IPS-20b (cell line): ENCODE measurements at regions not wholly inside any gene's neighbourhood (a gene's known extent, or its start where the extent isn't known, plus 50 kb on each side); places are given as distances from the start of the nearest gene placed in this dataset.

Experiments
- H3K27ac ChIP-seq: one replicate; pipeline ENCODE4 v1.5.1; 2013; ENCODE audit warnings: low read length
- H3K27me3 ChIP-seq: 2 replicates; pipeline ENCODE4 v1.6.1; 2013; ENCODE audit warnings: mild to moderate bottlenecking, low read length, inconsistent platforms; ENCODE audit not compliant: insufficient read depth
- H3K36me3 ChIP-seq: 2 replicates; pipeline ENCODE4 v1.6.1; 2013; ENCODE audit warnings: low read depth, mild to moderate bottlenecking, inconsistent platforms, low read length, moderate library complexity; ENCODE audit not compliant: insufficient read depth
- H3K4me1 ChIP-seq: 2 replicates; pipeline ENCODE4 v1.6.1; 2013; ENCODE audit warnings: mild to moderate bottlenecking, control low read depth, inconsistent platforms, low read length, moderate library complexity; ENCODE audit not compliant: insufficient read depth
- H3K4me3 ChIP-seq: 2 replicates; pipeline ENCODE4 v1.5.1; 2013; ENCODE audit warnings: mild to moderate bottlenecking, low read length, inconsistent platforms
- H3K9ac ChIP-seq: 2 replicates; pipeline ENCODE4 v1.6.1; 2013; ENCODE audit warnings: low read depth, mild to moderate bottlenecking, inconsistent platforms, low read length, moderate library complexity
- H3K9me3 ChIP-seq: 2 replicates; pipeline ENCODE4 v1.6.1; 2013; ENCODE audit warnings: mild to moderate bottlenecking, low read depth, low read length, inconsistent platforms; ENCODE audit not compliant: insufficient read depth

DNA sequence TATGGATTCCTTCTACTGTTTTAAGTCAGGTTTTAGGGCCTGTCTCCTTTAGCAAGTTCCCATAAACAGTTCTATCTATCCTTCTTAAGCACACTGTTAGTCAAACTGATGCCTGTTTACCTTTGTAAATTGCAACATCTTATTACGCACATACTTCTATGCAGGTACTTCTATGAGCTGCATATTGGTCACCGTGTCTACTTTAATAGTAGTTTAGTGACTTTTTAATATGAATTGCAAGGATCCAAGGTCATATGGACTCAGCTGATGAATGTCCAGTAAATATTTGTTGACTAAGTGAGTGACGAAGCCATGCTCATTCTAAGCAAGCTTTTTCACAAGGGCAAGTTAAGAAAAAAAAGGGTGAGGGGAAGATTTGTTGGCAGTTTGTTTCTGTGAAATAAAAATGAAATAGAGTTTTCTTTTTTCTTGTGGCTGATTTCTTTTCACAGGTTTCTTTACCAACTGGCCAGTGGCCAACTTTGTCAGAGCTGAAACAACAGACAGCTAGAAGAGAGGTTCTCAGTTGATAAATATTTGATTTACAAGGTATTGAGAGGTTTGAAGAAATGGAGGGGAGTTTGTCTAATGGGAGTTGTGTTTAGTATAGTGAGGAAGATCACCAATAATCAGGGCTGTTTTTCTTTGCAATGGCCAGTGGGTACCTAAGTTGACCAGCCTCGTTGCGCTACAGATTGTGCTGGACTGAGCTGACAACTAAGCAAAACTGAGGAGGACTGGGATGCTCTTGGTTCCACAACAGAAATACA is 141.1 kb downstream of the SLC15A5 start:
- no peaks in the 10 kb centered on the region for H3K4me1 ChIP-seq
- no peak overlapping the region for H3K9ac ChIP-seq
- H3K9me3 ChIP-seq, result peaks cover 15% of the 10 kb centered on the region
- H3K4me3 ChIP-seq, result no peak overlapping the region
- H3K27me3 ChIP-seq, result no peaks in the 10 kb centered on the region
- H3K27ac ChIP-seq, result no peak overlapping the region
- H3K36me3 ChIP-seq, result no peaks in the 10 kb centered on the region

DNA sequence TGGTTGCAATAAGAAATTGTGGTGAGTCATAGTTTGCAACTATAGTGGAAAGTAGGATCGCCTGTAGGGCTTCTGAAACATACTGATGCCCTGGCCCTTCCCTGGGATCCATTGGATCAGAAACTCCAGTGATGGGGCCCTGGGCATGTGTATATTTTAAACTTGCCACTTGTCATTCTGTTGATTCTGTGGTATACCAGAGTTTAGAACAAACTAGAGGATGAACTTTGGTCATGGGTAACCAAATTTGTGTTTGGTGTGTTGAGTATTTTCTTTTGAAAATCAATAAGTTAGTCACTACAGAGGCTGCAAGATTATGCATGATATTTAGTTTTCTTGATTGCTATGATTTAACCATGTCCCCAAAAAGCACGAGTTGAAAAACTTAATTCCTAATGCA is 142.2 kb downstream of the SLC15A5 start:
- no peaks in the 10 kb centered on the region for H3K4me1 ChIP-seq
- peaks cover 15% of the 10 kb centered on the region for H3K9me3 ChIP-seq
- H3K27ac ChIP-seq, result no peak overlapping the region
- no peaks in the 10 kb centered on the region for H3K27me3 ChIP-seq
- H3K36me3 ChIP-seq, result no peaks in the 10 kb centered on the region
- H3K9ac ChIP-seq, result no peak overlapping the region
- no peak overlapping the region for H3K4me3 ChIP-seq

DNA sequence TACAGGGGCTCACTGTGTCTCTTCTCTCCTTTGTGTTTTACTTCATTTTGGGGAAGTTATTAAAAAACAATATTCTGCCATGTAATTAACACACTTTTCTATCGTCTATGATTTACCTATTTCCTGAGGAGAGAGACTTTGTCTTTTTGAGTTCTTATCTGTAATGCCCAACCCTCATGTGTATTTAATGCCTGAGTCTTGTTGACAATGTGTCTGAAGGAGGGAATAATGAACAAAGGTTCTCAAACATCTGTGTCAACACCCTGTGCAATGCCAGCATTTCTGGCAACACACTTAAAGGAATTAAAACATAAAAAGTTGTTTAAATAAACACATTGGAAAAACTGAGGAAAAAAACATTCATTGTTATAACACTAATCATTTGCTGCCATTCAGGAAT is 147.1 kb downstream of the SLC15A5 start:
- Histone ChIP-seq H3K36me3 (no peaks in the 10 kb centered on the region), H3K27ac (no peak overlapping the region), H3K27me3 (no peaks in the 10 kb centered on the region), H3K9me3 (peaks cover 15% of the 10 kb centered on the region), H3K4me1 (no peaks in the 10 kb centered on the region), H3K4me3 (no peak overlapping the region), H3K9ac (no peak overlapping the region)

DNA sequence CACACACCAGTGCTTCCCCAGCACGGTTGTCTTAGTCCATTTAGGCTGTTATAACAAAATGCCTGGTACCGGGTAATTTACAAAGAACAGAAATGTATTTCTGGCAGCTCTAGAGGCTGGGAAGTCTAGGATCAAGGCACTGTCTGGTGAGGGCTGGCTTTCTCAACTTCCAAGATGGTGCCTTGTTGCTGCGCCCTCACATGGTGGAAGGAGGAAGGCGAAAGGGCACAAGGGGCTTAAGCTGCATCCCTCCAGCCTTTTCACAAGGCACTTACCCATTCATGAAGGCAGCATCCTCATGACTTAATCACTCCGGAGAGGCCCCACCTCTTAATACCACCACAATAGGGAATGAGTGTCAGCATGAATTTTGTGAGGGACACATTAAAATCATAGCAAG is 155.5 kb downstream of the SLC15A5 start:
- Histone ChIP-seq H3K36me3 (no peaks in the 10 kb centered on the region), H3K27ac (no peak overlapping the region), H3K4me3 (no peak overlapping the region), H3K4me1 (peaks cover 6% of the 10 kb centered on the region), H3K27me3 (no peaks in the 10 kb centered on the region), H3K9ac (no peak overlapping the region), H3K9me3 (no peaks in the 10 kb centered on the region)

DNA sequence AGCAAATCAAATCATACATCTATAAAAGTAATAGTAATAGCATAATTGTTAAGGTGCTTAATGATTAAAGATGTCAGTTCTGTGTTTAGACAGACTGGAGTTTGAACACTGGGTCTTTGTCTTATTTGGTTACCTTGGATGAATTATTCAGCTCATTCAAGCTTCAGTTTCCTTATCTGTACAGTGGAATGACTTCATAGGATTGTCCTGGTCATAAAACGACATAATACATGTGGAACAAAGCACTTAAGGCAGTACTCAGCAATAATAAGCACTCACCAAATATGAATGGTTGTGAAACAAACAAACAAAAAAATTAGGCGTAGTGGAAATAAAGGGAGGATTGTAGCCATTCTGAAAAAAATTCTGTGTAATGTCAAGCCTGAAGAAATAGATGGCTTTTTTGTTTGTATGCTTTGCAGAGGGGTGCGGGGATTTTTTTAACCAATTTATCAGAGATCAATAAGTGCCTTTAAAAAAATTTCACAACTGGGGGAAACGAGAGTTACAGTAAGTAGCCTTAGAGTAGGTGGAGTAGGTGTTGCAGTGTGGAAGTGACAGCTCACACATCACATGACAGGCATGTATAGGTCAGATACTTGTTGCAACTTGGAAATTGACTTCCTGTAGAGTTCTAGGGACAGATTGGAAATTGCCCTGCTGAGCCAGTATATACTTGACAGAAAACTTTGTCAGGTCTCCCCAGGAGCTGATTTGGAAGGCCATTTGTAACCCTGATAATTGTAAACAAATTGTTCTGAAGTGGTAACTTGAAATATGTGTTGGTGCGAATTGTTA is 157.7 kb downstream of the SLC15A5 start:
- Histone ChIP-seq H3K4me1 (peaks cover 6% of the 10 kb centered on the region), H3K9ac (no peak overlapping the region), H3K36me3 (no peaks in the 10 kb centered on the region), H3K27me3 (no peaks in the 10 kb centered on the region), H3K4me3 (no peak overlapping the region), H3K27ac (no peak overlapping the region), H3K9me3 (no peaks in the 10 kb centered on the region)

DNA sequence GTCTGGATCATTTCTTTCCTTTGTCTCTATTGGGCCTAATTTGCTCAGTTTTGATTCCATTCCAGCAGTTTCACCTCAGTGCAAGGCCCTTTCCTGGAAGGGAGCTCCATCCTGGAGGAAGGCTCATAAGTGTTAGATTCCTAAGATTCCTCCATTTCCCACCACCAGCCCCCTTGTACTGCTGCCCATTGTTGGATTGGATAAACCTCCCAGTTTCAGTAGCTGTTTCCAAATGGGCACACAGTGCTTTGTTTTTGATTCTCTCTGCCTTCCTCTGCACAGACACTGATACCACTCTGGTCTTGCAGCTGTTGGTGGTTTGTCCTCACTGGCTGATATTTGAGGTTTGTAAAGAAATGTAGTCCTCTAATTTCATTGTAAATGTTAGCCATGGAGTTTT is 158.9 kb downstream of the SLC15A5 start:
- H3K9me3 ChIP-seq, result no peaks in the 10 kb centered on the region
- H3K27ac ChIP-seq, result no peak overlapping the region
- H3K27me3 ChIP-seq, result no peaks in the 10 kb centered on the region

DNA sequence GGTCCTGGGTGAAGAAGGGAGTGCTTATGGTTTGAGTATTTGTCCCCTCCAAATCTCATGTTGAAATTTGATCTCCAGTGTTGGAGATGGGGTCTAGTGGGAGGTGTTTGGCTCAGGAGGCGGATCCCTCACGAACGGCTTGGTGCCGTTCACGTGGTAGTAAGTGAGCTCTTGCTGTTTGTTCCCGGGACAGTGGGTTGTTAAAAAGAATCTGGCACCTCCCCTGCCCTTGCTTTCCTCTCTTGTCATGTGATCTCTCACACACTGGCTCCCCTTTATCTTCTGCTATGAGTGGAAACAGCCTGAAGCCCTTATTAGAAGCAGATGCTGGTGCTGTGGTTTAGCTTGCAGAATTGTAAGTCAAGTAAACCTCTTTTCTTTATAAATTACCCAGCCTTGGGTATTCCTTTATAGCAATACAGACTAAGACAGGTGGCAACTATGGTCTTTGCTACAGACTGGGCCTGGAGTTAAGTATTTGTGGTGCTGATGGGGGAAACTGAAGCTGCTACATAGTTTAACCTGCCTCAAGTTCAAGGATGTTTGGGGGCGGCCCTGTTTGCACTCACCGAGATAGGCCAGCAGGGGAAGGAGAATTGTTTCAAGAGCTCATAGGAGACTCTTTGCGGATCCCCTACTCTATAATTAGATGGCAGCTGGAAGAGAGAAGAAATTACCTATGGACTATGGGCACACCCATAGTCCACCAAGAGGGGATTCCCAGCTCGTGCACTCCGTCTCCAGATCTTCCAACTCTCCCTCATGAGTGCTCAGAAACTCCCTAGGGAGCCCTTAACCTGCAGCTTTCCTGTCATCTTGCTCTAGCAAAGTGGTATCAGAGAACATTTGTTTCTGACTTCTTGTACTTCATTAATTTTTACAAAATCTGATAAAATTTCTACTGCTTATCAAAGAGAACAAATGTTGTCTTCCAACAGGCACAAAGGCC is 164.6 kb downstream of the SLC15A5 start:
- Histone ChIP-seq H3K4me1 (peaks cover 14% of the 10 kb centered on the region; the same call in 1 of the 2 replicates), H3K36me3 (no peaks in the 10 kb centered on the region), H3K9ac (peak overlapping the region; percentile 20; the same call in 1 of the 2 replicates), H3K27me3 (no peaks in the 10 kb centered on the region), H3K27ac (no peak overlapping the region), H3K9me3 (no peaks in the 10 kb centered on the region), H3K4me3 (peak overlapping the region; percentile 50)

More for the DNA sequence above, 158.9 kb downstream of the SLC15A5 start:
- peaks cover 6% of the 10 kb centered on the region for H3K4me1 ChIP-seq
- H3K36me3 ChIP-seq, result no peaks in the 10 kb centered on the region
- H3K9ac ChIP-seq, result no peak overlapping the region; the same call in 1 of the 2 replicates
- H3K4me3 ChIP-seq, result no peak overlapping the region

DNA sequence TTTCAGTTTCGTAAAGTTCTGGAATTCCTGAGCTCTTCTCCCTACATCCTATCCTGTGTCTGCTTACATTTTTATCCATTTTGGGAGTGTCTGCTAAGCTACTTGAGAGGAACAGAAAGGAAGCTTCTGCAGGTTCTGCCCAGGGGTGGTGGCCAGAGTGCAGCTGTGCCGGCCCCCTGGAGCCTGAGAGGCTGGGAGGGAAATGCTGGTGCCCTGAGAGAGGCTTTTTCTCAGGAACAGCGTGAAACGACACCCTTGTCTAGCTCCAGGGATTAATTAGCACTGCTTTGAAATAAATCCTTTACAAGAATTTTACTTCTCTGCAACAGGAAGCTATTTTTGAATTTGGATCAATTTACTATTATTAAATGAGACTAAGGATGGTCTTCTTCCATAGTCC is 165.4 kb downstream of the SLC15A5 start:
- no peaks in the 10 kb centered on the region for H3K9me3 ChIP-seq
- no peak overlapping the region for H3K27ac ChIP-seq
- H3K4me1 ChIP-seq, result peaks cover 14% of the 10 kb centered on the region; the same call in 1 of the 2 replicates
- H3K36me3 ChIP-seq, result no peaks in the 10 kb centered on the region
- peak overlapping the region; percentile 20; the same call in 1 of the 2 replicates for H3K9ac ChIP-seq
- H3K4me3 ChIP-seq, result peak overlapping the region; percentile 50
- no peaks in the 10 kb centered on the region for H3K27me3 ChIP-seq

DNA sequence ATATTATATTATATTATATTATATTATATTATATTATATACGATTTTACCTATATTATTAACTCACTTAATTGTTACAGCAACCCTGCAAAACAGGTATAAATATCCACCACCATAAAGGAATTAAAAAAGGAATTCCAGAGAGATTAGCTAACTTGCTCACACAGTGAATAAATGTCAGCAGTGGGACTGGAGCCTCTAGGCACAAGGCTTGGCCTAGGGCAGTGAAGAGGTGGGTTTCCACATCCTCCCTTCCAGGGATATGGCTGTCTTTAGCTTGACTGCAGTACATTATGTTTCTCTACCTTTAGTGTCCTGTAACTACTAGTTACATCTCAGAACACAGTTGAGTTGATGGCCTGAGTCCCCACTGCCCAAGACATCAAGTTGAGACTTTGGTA is 166.9 kb downstream of the SLC15A5 start:
- no peak overlapping the region for H3K4me3 ChIP-seq
- peaks cover 14% of the 10 kb centered on the region; the same call in 1 of the 2 replicates for H3K4me1 ChIP-seq
- no peak overlapping the region for H3K27ac ChIP-seq
- H3K9ac ChIP-seq, result no peak overlapping the region
- no peaks in the 10 kb centered on the region for H3K9me3 ChIP-seq
- no peaks in the 10 kb centered on the region for H3K36me3 ChIP-seq
- H3K27me3 ChIP-seq, result no peaks in the 10 kb centered on the region

DNA sequence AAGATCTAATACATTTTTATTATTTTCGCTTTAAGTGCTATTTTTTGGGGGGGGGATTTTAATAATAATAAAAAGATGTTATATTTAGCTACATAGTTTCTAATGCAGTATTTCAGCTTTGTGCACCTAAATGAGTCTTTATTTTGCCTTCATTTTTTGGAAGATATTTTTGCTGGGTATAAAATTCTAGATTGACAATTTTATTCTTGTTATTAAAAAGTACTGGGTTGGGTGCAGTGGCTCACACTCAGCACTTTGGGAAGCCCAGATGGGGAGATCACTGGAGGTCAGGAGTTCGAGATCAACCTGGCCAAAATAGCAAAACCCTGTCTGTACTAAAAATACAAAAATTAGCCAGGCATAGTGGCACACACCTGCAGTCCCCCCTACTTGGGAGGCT is 173.6 kb downstream of the SLC15A5 start:
- Histone ChIP-seq H3K36me3 (no peaks in the 10 kb centered on the region), H3K4me3 (no peak overlapping the region), H3K27ac (no peak overlapping the region), H3K4me1 (no peaks in the 10 kb centered on the region), H3K9ac (no peak overlapping the region), H3K9me3 (peaks cover 18% of the 10 kb centered on the region), H3K27me3 (no peaks in the 10 kb centered on the region)

DNA sequence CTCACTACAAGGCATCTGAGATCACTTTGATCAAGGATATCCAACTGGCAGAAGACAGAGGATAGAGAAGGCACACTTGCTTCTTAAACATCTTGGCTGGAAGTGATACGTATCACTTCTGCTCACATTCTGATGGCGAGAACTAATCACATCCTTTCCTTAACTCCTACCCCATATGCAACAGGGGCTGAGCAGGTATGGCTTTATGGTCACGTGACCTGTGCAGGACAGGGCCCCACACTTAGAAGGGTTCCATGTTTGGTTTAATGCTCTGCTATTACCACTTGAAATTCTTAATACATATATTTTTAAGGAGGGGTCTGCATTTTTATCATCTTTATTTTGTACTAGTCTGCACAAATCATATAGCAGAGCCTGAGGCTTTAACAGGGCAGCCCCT is 177.3 kb downstream of the SLC15A5 start:
- Histone ChIP-seq H3K9ac (no peak overlapping the region), H3K4me1 (no peaks in the 10 kb centered on the region), H3K9me3 (peaks cover 18% of the 10 kb centered on the region), H3K27me3 (no peaks in the 10 kb centered on the region), H3K27ac (no peak overlapping the region), H3K36me3 (no peaks in the 10 kb centered on the region), H3K4me3 (no peak overlapping the region)
